ENCODE measurements at regions not wholly inside any gene's neighbourhood (a gene's known extent, or its start where the extent isn't known, plus 50 kb on each side); places are given as distances from the start of the nearest gene placed in this dataset.

DNA sequence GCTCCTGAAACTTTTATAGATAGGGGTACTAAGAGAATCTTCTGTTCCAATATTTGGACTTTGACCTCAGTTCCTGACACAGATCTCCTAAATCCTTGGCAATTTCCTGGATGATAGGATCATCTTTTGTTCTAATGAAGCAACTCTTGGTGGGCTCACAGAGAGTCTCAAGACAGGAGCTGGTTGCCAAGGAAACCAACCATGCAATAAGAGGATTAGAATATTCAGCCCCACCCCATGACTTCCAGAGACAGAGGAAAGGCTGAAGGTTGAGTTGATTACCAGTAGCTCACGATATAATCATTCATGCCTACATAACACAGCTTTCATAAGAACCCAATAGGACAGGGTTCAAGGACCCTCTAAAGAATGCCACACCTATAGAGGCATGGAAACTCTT is 2050.2 kb upstream of the CDH6 start:
- TF ChIP-seq, protein P1, sequence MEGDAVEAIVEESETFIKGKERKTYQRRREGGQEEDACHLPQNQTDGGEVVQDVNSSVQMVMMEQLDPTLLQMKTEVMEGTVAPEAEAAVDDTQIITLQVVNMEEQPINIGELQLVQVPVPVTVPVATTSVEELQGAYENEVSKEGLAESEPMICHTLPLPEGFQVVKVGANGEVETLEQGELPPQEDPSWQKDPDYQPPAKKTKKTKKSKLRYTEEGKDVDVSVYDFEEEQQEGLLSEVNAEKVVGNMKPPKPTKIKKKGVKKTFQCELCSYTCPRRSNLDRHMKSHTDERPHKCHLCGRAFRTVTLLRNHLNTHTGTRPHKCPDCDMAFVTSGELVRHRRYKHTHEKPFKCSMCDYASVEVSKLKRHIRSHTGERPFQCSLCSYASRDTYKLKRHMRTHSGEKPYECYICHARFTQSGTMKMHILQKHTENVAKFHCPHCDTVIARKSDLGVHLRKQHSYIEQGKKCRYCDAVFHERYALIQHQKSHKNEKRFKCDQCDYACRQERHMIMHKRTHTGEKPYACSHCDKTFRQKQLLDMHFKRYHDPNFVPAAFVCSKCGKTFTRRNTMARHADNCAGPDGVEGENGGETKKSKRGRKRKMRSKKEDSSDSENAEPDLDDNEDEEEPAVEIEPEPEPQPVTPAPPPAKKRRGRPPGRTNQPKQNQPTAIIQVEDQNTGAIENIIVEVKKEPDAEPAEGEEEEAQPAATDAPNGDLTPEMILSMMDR (conservative IDR thresholded peaks at IDR 0.05; ENCODE audit: low read depth in 2 of 2): no peak
- TF ChIP-seq POLR2AphosphoS5 (IDR thresholded peaks at IDR 0.05; ENCODE audit: low read depth) (no peak), EZH2 (IDR thresholded peaks at IDR 0.05; ENCODE audit: low read depth, unreplicated experiment) (no peak)

All from GM23338 (cell line).